Keratinocyte (primary cell): ENCODE measurements at regions not wholly inside any gene's neighbourhood (a gene's known extent, or its start where the extent isn't known, plus 50 kb on each side); places are given as distances from the start of the nearest gene placed in this dataset.

Source experiments
- CTCF ChIP-seq, 3 experiments: IDR thresholded peaks in 1 of 3; conservative IDR thresholded peaks in 1 of 3; optimal IDR thresholded peaks in 1 of 3; 2 replicates in 2 of 3; 3 replicates in 1 of 3; pipeline versions ENCODE3 to v1.5.1; 2011; ENCODE audit warnings: low read length in 3 of 3, mild to moderate bottlenecking in 3 of 3, moderate library complexity in 2 of 3, control low read depth in 1 of 3, inconsistent platforms in 1 of 3; ENCODE audit not compliant: insufficient read depth in 2 of 3; ENCODE audit errors: extremely low read depth in 1 of 3
- EZH2 ChIP-seq: IDR thresholded peaks from one replicate; pipeline ENCODE4 v1.6.1; 2012; ENCODE audit warnings: inconsistent platforms, mild to moderate bottlenecking, low read length, moderate library complexity

DNA sequence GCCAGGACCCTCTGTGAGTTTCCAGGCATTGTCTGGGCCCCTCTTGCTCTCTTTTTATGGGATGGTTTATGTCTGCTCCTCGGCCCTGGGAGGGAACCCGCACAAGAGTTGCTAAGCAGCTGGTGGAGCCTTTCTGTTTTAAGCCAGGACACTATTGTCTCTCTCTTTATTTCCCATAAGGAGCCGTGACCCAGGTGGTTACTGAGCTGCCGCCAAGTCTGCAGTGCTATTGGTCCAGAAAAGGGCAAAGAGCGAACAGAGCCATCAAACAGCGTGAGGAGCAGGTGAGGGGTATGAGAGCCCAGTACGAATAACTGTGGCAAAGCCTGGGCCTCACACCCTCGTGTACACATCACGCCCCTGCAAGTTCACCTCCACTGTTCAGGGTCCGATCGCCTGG is 280.2 kb downstream of the SHQ1 start:
- no peak for TF ChIP-seq CTCF (optimal IDR thresholded peaks at IDR 0.05 in 1 of 3, IDR thresholded peaks at IDR 0.05 in 1 of 3, conservative IDR thresholded peaks at IDR 0.05 in 1 of 3; ENCODE audit: extremely low read depth in 1 of 3, insufficient read depth in 2 of 3, low read length in 3 of 3)
- TF ChIP-seq EZH2 = no peak
